ENCODE measurements at regions not wholly inside any gene's neighbourhood (a gene's known extent, or its start where the extent isn't known, plus 50 kb on each side); places are given as distances from the start of the nearest gene placed in this dataset.

- POLR2A ChIA-PET: no interaction called here
- DNase-seq (ENCODE audit: low read depth, low spot score): no peak
- CTCF ChIA-PET: no interaction called here
- TF ChIP-seq CTCF (IDR thresholded peaks at IDR 0.05; ENCODE audit: insufficient read depth, low read length, missing control alignments): no peak
- H3K4me3 ChIP-seq (ENCODE audit: low read depth, low read length): no peak overlapping the region
These were observed 256.8 kb downstream of the KLF12 start for GRCh38 chr13:73877399-73877798.

GRCh38 chr13:73876323-73876722 lies 257.9 kb downstream of the KLF12 start:
- TF ChIP-seq CTCF (IDR thresholded peaks at IDR 0.05; ENCODE audit: insufficient read depth, low read length, missing control alignments): no peak
- no peak for DNase-seq (ENCODE audit: low read depth, low spot score)
- ChIA-PET CTCF (no interaction called here), POLR2A (no interaction called here)
- H3K4me3 ChIP-seq (ENCODE audit: low read depth, low read length): no peak overlapping the region

- ChIA-PET POLR2A (no interaction called here), CTCF (interaction anchor here (0.7 kb wide), 1 partner anchor 9 kb away, joined by 3 read pairs; no protein-coding TSS in a partner anchor)
- DNase-seq (ENCODE audit: low read depth, low spot score): no peak
- no peak overlapping the region for H3K4me3 ChIP-seq (ENCODE audit: low read depth, low read length)
- no peak for TF ChIP-seq CTCF (IDR thresholded peaks at IDR 0.05; ENCODE audit: insufficient read depth, low read length, missing control alignments)
These were observed 260.0 kb downstream of the KLF12 start for GRCh38 chr13:73873940-73874830.

GRCh38 chr13:73872397-73872796 lies 261.8 kb downstream of the KLF12 start:
- H3K4me3 ChIP-seq (ENCODE audit: low read depth, low read length): no peak overlapping the region
- ChIA-PET CTCF (interaction anchor here (1.3 kb wide), 1 partner anchor 416 kb away, joined by 3 read pairs; no protein-coding TSS in a partner anchor), POLR2A (no interaction called here)
- no peak for TF ChIP-seq CTCF (IDR thresholded peaks at IDR 0.05; ENCODE audit: insufficient read depth, low read length, missing control alignments)
- no peak for DNase-seq (ENCODE audit: low read depth, low spot score)

GRCh38 chr13:73870970-73871935 lies 263.0 kb downstream of the KLF12 start:
- POLR2A ChIA-PET: interaction anchor here (1.1 kb wide), 1 partner anchor 223 kb away, joined by 5 read pairs; no protein-coding TSS in a partner anchor

More at GRCh38 chr13:73870970-73871935, 263.0 kb downstream of the KLF12 start:
- TF ChIP-seq CTCF (IDR thresholded peaks at IDR 0.05; ENCODE audit: insufficient read depth, low read length, missing control alignments): no peak
- CTCF ChIA-PET: interaction anchor here (0.6 to 1.5 kb wide), 4 partner anchors 9 to 632 kb away, joined by 3 to 4 read pairs (median 4); no protein-coding TSS in a partner anchor
- H3K4me3 ChIP-seq (ENCODE audit: low read depth, low read length): peak overlapping the region; percentile 43
- DNase-seq (ENCODE audit: low read depth, low spot score): peak; percentile 78
